ENCODE measurements at regions not wholly inside any gene's neighbourhood (a gene's known extent, or its start where the extent isn't known, plus 50 kb on each side); places are given as distances from the start of the nearest gene placed in this dataset.

GRCh38 chr16:51762081-51762996 lies 611.3 kb upstream of the SALL1 start:
- H3K4me1 ChIP-seq (ENCODE audit: control insufficient read depth, insufficient read depth, low read length, poor library complexity, severe bottlenecking): peaks cover 20% of the 10 kb centered on the region
- no peak overlapping the region for H3K4me3 ChIP-seq (ENCODE audit: extremely low read depth, insufficient read depth, low read length, poor library complexity, severe bottlenecking)
- no peaks in the 10 kb centered on the region for H3K9me3 ChIP-seq (ENCODE audit: control insufficient read depth, low read length)
- 25 to 28% methylated on average over 8 to 16 of the region's 30 CpGs for WGBS, 2 experiments (ENCODE audit: insufficient coverage in 2 of 2)
- no peaks in the 10 kb centered on the region for H3K36me3 ChIP-seq (ENCODE audit: control insufficient read depth, insufficient read depth, low read length)
- H3K27ac ChIP-seq (ENCODE audit: low read depth, low read length, severe bottlenecking): no peak overlapping the region

DNA sequence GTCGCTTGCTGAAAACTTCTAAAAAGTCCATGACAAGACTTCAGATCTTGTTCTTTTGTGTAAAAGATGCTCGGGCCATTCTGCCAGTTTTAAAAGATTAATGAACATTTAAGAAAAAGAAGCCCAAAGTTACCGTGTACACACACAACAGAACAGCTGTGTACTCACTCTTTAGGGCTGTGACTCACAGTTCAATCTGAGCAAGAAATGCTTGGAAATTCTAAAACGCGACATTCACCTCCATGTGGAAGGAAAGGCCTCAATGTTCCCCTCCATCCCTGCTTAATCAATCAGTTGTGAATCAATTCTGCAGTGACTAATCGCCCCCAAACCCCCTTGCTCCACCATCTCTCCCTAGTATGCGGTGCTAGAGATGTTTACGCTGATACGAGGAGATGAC lies 609.9 kb upstream of the SALL1 start:
- no peak overlapping the region for H3K4me3 ChIP-seq (ENCODE audit: extremely low read depth, insufficient read depth, low read length, poor library complexity, severe bottlenecking)
- no peaks in the 10 kb centered on the region for H3K9me3 ChIP-seq (ENCODE audit: control insufficient read depth, low read length)
- no peak overlapping the region for H3K27ac ChIP-seq (ENCODE audit: low read depth, low read length, severe bottlenecking)
- 90 to 92% methylated on average over 7 to 9 of the region's 9 CpGs for WGBS, 2 experiments (ENCODE audit: insufficient coverage in 2 of 2)
- H3K4me1 ChIP-seq (ENCODE audit: control insufficient read depth, insufficient read depth, low read length, poor library complexity, severe bottlenecking): peaks cover 15% of the 10 kb centered on the region
- no peaks in the 10 kb centered on the region for H3K36me3 ChIP-seq (ENCODE audit: control insufficient read depth, insufficient read depth, low read length)

GRCh38 chr16:51759999-51760398 lies 608.9 kb upstream of the SALL1 start:
- no peaks in the 10 kb centered on the region for H3K36me3 ChIP-seq (ENCODE audit: control insufficient read depth, insufficient read depth, low read length)
- peaks cover 18% of the 10 kb centered on the region for H3K4me1 ChIP-seq (ENCODE audit: control insufficient read depth, insufficient read depth, low read length, poor library complexity, severe bottlenecking)
- H3K4me3 ChIP-seq (ENCODE audit: extremely low read depth, insufficient read depth, low read length, poor library complexity, severe bottlenecking): no peak overlapping the region
- no peaks in the 10 kb centered on the region for H3K9me3 ChIP-seq (ENCODE audit: control insufficient read depth, low read length)
- no peak overlapping the region for H3K27ac ChIP-seq (ENCODE audit: low read depth, low read length, severe bottlenecking)
- WGBS, 2 experiments (ENCODE audit: insufficient coverage in 2 of 2): 68 to 71% methylated on average over 3 to 4 of the region's 5 CpGs

DNA sequence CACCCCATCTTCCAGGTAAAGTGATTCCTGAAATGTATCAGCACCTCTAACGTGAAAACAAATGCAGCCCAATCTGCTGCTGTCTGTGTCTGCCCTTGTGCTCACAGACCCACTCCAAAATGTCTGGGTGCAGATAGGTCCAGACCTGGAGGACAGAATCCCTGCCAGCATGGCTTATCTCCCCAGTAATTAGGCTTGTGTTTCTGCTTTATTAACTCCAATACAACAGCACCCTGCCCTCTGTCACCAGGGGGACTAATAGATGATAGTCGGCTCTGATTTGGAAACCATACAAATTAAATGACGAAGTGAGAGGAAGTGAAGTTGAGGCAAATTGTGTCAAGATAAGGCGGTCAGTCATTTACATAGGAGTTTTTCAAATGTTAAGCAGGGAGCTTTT lies 608.3 kb upstream of the SALL1 start:
- H3K36me3 ChIP-seq (ENCODE audit: control insufficient read depth, insufficient read depth, low read length): no peaks in the 10 kb centered on the region
- 14 to 29% methylated on average over 3 to 4 of the region's 4 CpGs for WGBS, 2 experiments (ENCODE audit: insufficient coverage in 2 of 2)
- H3K27ac ChIP-seq (ENCODE audit: low read depth, low read length, severe bottlenecking): no peak overlapping the region
- H3K4me1 ChIP-seq (ENCODE audit: control insufficient read depth, insufficient read depth, low read length, poor library complexity, severe bottlenecking): peaks cover 24% of the 10 kb centered on the region
- H3K4me3 ChIP-seq (ENCODE audit: extremely low read depth, insufficient read depth, low read length, poor library complexity, severe bottlenecking): no peak overlapping the region
- no peaks in the 10 kb centered on the region for H3K9me3 ChIP-seq (ENCODE audit: control insufficient read depth, low read length)

DNA sequence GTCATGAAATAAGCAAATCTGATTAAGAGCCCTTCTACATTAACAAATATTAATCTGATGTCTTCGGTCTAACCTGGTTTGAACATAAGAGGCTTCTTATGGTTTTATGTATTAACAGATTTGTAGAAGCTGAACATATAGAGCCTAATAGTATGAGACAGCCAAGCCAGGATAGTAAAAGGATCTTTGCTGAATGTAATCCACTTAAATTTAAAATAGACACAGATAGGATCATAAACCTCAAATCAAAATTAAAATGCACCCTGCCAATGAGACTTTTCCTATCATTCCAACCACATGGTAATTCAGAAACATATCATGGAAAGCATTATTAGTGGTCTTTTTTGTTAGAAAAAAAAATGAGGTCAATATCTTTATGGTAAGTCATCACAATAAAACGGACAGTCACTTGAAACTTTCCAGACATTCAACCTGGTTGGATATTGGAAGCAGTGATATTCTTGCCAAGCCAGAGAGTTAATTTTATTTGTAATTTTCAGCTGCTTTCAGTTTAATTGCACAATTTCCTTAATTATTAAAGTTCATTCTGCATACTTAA lies 606.9 kb upstream of the SALL1 start:
- H3K9me3 ChIP-seq (ENCODE audit: control insufficient read depth, low read length): no peaks in the 10 kb centered on the region
- peaks cover 24% of the 10 kb centered on the region for H3K4me1 ChIP-seq (ENCODE audit: control insufficient read depth, insufficient read depth, low read length, poor library complexity, severe bottlenecking)
- WGBS, 2 experiments (ENCODE audit: insufficient coverage in 2 of 2): no CpG with 5 or more reads among the region's 2 CpGs
- no peak overlapping the region for H3K27ac ChIP-seq (ENCODE audit: low read depth, low read length, severe bottlenecking)
- H3K36me3 ChIP-seq (ENCODE audit: control insufficient read depth, insufficient read depth, low read length): no peaks in the 10 kb centered on the region
- H3K4me3 ChIP-seq (ENCODE audit: extremely low read depth, insufficient read depth, low read length, poor library complexity, severe bottlenecking): no peak overlapping the region

DNA sequence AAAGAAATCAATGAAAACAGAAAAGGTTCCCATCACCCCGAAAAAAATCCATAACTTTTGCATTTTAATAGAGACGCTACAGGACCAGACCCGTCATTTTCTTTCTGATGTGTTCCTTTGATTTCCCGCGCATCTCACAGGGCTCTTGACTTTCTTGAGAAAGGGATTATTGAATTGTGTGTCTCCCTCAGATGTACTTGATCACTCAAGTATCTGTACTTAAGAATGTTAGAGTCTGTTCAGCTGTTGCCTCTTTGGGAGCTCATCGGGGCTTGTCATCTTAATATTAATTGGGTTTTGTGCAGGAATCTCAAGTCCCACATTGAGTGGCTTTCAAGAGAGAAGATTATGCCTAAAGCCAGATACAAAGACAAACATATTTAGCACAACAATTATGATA lies 606.4 kb upstream of the SALL1 start:
- Histone ChIP-seq H3K9me3 (ENCODE audit: control insufficient read depth, low read length) (no peaks in the 10 kb centered on the region), H3K4me1 (ENCODE audit: control insufficient read depth, insufficient read depth, low read length, poor library complexity, severe bottlenecking) (peaks cover 21% of the 10 kb centered on the region), H3K4me3 (ENCODE audit: extremely low read depth, insufficient read depth, low read length, poor library complexity, severe bottlenecking) (no peak overlapping the region), H3K36me3 (ENCODE audit: control insufficient read depth, insufficient read depth, low read length) (no peaks in the 10 kb centered on the region), H3K27ac (ENCODE audit: low read depth, low read length, severe bottlenecking) (no peak overlapping the region)
- 95 to 100% methylated on average over 3 to 4 of the region's 6 CpGs for WGBS, 2 experiments (ENCODE audit: insufficient coverage in 2 of 2)

DNA sequence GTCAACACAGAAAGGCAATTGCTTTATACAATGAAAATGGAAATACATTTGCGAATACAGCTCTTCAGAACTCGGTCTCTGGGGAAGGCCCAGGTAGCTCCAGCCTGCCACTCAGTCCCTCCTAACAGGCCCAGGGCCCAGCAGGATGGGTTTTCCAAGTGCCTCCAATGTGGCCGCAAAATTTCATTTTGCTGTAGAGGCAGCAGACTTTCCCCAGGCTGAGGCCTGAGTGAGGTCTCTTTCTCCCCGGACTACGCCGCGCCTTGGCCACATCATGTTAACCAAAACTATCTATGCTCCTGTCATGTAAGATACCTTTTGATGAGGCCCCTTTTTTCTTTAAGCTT lies 606.0 kb upstream of the SALL1 start:
- no peak overlapping the region for H3K27ac ChIP-seq (ENCODE audit: low read depth, low read length, severe bottlenecking)
- H3K4me1 ChIP-seq (ENCODE audit: control insufficient read depth, insufficient read depth, low read length, poor library complexity, severe bottlenecking): peaks cover 20% of the 10 kb centered on the region
- no peaks in the 10 kb centered on the region for H3K36me3 ChIP-seq (ENCODE audit: control insufficient read depth, insufficient read depth, low read length)
- H3K9me3 ChIP-seq (ENCODE audit: control insufficient read depth, low read length): no peaks in the 10 kb centered on the region
- 88% methylated on average over 2 to 5 of the region's 7 CpGs for WGBS, 2 experiments (ENCODE audit: insufficient coverage in 2 of 2)
- H3K4me3 ChIP-seq (ENCODE audit: extremely low read depth, insufficient read depth, low read length, poor library complexity, severe bottlenecking): no peak overlapping the region

GRCh38 chr16:51756447-51757123 lies 605.5 kb upstream of the SALL1 start:
- peaks cover 18% of the 10 kb centered on the region for H3K4me1 ChIP-seq (ENCODE audit: control insufficient read depth, insufficient read depth, low read length, poor library complexity, severe bottlenecking)
- WGBS, 2 experiments (ENCODE audit: insufficient coverage in 2 of 2): 63 to 66% methylated on average over 9 to 14 of the region's 14 CpGs
- H3K27ac ChIP-seq (ENCODE audit: low read depth, low read length, severe bottlenecking): no peak overlapping the region
- H3K4me3 ChIP-seq (ENCODE audit: extremely low read depth, insufficient read depth, low read length, poor library complexity, severe bottlenecking): no peak overlapping the region
- H3K36me3 ChIP-seq (ENCODE audit: control insufficient read depth, insufficient read depth, low read length): no peaks in the 10 kb centered on the region
- H3K9me3 ChIP-seq (ENCODE audit: control insufficient read depth, low read length): no peaks in the 10 kb centered on the region

GRCh38 chr16:51755577-51756355 lies 604.7 kb upstream of the SALL1 start:
- Histone ChIP-seq H3K4me1 (ENCODE audit: control insufficient read depth, insufficient read depth, low read length, poor library complexity, severe bottlenecking) (peaks cover 10% of the 10 kb centered on the region), H3K4me3 (ENCODE audit: extremely low read depth, insufficient read depth, low read length, poor library complexity, severe bottlenecking) (no peak overlapping the region), H3K36me3 (ENCODE audit: control insufficient read depth, insufficient read depth, low read length) (no peaks in the 10 kb centered on the region), H3K9me3 (ENCODE audit: control insufficient read depth, low read length) (no peaks in the 10 kb centered on the region), H3K27ac (ENCODE audit: low read depth, low read length, severe bottlenecking) (no peak overlapping the region)
- 85 to 100% methylated on average over 3 to 4 of the region's 4 CpGs for WGBS, 2 experiments (ENCODE audit: insufficient coverage in 2 of 2)

DNA sequence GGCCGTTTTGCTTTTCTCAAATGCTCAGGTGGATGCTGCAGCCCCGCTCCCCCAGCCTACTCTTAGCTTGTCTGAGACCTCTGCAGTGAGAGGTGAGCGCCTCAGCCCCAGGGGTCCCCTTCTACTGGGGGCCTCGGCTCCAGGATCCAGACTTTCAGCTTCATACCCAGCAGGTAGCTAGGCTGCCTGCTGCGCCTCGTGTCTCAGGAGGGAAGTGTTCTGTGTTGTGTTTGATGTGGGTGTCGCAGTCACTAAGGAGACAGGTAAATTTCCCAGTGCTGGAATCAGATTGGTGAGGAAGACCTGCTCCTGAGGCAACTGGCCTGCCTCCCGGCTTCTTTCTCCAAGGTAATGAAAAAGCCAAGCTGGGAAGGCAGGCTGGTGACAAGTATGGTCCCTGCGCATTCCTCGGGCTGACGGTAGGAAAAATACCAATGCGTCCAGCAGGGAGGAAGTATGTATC lies 604.0 kb upstream of the SALL1 start:
- no peaks in the 10 kb centered on the region for H3K36me3 ChIP-seq (ENCODE audit: control insufficient read depth, insufficient read depth, low read length)
- 60 to 67% methylated on average over 10 of the region's 12 CpGs for WGBS, 2 experiments (ENCODE audit: insufficient coverage in 2 of 2)
- no peak overlapping the region for H3K4me3 ChIP-seq (ENCODE audit: extremely low read depth, insufficient read depth, low read length, poor library complexity, severe bottlenecking)
- H3K4me1 ChIP-seq (ENCODE audit: control insufficient read depth, insufficient read depth, low read length, poor library complexity, severe bottlenecking): peaks cover 9% of the 10 kb centered on the region
- no peaks in the 10 kb centered on the region for H3K9me3 ChIP-seq (ENCODE audit: control insufficient read depth, low read length)
- H3K27ac ChIP-seq (ENCODE audit: low read depth, low read length, severe bottlenecking): no peak overlapping the region

Data from mesodermal cell (in vitro differentiated cells).